ENCODE measurements at regions not wholly inside any gene's neighbourhood (a gene's known extent, or its start where the extent isn't known, plus 50 kb on each side); places are given as distances from the start of the nearest gene placed in this dataset.

- Histone ChIP-seq H3K27ac (no peak overlapping the region), H3K4me3 (no peak overlapping the region), H3K4me1 (no peaks in the 10 kb centered on the region), H3K36me3 (no peaks in the 10 kb centered on the region), H3K27me3 (no peaks in the 10 kb centered on the region), H3K9me3 (no peaks in the 10 kb centered on the region)
- intact Hi-C loops (cut with DNase I): no loop called here
- no peak for DNase-seq (ENCODE audit: extremely low spot score in 2 of 2)
- no peak for TF ChIP-seq CTCF (IDR thresholded peaks at IDR 0.05)
- no peak for TF ChIP-seq POLR2A (IDR thresholded peaks at IDR 0.05)
- TF ChIP-seq POLR2AphosphoS5 (IDR thresholded peaks at IDR 0.05; ENCODE audit: insufficient read depth in 1 of 2, low read depth in 1 of 2): no peak
These were observed 268.1 kb upstream of the LINC00305 start for GRCh38 chr18:64416990-64417389.

GRCh38 chr18:64415218-64415617, 266.3 kb upstream of the LINC00305 start:
- no peak for DNase-seq (ENCODE audit: extremely low spot score in 2 of 2)
- no peaks in the 10 kb centered on the region for H3K9me3 ChIP-seq
- TF ChIP-seq CTCF (IDR thresholded peaks at IDR 0.05) (no peak), POLR2A (IDR thresholded peaks at IDR 0.05) (no peak), POLR2AphosphoS5 (IDR thresholded peaks at IDR 0.05; ENCODE audit: insufficient read depth in 1 of 2, low read depth in 1 of 2) (no peak)
- no peaks in the 10 kb centered on the region for H3K36me3 ChIP-seq
- no peak overlapping the region for H3K27ac ChIP-seq
- intact Hi-C loops (cut with DNase I): no loop called here
- no peak overlapping the region for H3K4me3 ChIP-seq
- H3K4me1 ChIP-seq: no peaks in the 10 kb centered on the region
- no peaks in the 10 kb centered on the region for H3K27me3 ChIP-seq

DNA sequence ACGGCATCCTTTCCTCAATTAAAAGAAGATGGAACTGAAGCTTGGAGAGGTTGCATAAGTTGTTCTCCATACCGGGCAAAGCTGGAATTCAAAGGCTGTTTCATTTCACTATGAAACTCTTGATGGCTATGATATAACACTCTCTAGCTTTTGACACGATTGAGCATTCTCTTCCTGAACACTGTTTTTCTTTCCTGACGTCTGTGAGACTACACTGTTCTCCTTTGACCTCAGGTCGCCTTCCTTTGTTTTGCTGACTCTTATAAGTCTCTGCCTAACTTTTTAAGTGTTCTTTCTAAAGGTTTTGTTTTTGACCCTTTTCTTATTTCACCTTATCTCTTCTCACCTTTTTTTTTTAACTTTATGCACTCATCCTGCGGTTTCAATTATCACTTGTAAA, 261.8 kb upstream of the LINC00305 start:
- H3K4me3 ChIP-seq: no peak overlapping the region
- H3K36me3 ChIP-seq: no peaks in the 10 kb centered on the region
- H3K27ac ChIP-seq: no peak overlapping the region
- TF ChIP-seq POLR2A (IDR thresholded peaks at IDR 0.05) (no peak), CTCF (IDR thresholded peaks at IDR 0.05) (no peak), POLR2AphosphoS5 (IDR thresholded peaks at IDR 0.05; ENCODE audit: insufficient read depth in 1 of 2, low read depth in 1 of 2) (no peak)
- DNase-seq (ENCODE audit: extremely low spot score in 2 of 2): no peak
- no peaks in the 10 kb centered on the region for H3K27me3 ChIP-seq
- no peaks in the 10 kb centered on the region for H3K9me3 ChIP-seq
- intact Hi-C loops (cut with DNase I): no loop called here
- no peaks in the 10 kb centered on the region for H3K4me1 ChIP-seq

GRCh38 chr18:64409511-64409910, 260.6 kb upstream of the LINC00305 start:
- Histone ChIP-seq H3K4me1 (no peaks in the 10 kb centered on the region), H3K36me3 (no peaks in the 10 kb centered on the region), H3K9me3 (no peaks in the 10 kb centered on the region), H3K4me3 (no peak overlapping the region), H3K27me3 (no peaks in the 10 kb centered on the region), H3K27ac (no peak overlapping the region)
- DNase-seq (ENCODE audit: extremely low spot score in 2 of 2): no peak
- TF ChIP-seq POLR2A (IDR thresholded peaks at IDR 0.05): no peak
- no peak for TF ChIP-seq CTCF (IDR thresholded peaks at IDR 0.05)
- TF ChIP-seq POLR2AphosphoS5 (IDR thresholded peaks at IDR 0.05; ENCODE audit: insufficient read depth in 1 of 2, low read depth in 1 of 2): no peak
- intact Hi-C loops (cut with DNase I): no loop called here

DNA sequence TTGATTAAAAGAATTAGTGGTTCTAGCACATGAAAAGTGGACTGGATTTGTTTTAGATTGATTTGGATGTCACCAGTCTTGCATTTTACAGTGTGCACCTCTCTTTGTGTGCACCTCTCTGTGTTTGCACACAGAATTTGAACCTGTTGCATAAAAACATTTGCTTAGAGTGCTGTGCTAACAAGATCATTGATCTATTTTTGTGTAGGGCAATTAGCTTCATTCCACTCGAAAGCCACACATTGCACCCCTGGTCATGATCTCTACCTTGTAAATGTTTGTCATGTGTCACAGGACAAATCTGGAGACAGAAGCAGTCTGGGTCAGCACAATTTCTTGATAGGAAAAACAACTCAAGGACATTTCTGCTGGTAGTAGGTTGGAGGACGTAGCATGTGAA, 258.7 kb upstream of the LINC00305 start:
- intact Hi-C loops (cut with DNase I): no loop called here
- TF ChIP-seq CTCF (IDR thresholded peaks at IDR 0.05): no peak
- no peak for TF ChIP-seq POLR2AphosphoS5 (IDR thresholded peaks at IDR 0.05; ENCODE audit: insufficient read depth in 1 of 2, low read depth in 1 of 2)
- H3K27me3 ChIP-seq: no peaks in the 10 kb centered on the region
- no peaks in the 10 kb centered on the region for H3K36me3 ChIP-seq
- no peak for DNase-seq (ENCODE audit: extremely low spot score in 2 of 2)
- H3K9me3 ChIP-seq: no peaks in the 10 kb centered on the region
- H3K27ac ChIP-seq: no peak overlapping the region
- H3K4me3 ChIP-seq: no peak overlapping the region
- no peaks in the 10 kb centered on the region for H3K4me1 ChIP-seq
